H1 (cell line): ENCODE measurements at regions not wholly inside any gene's neighbourhood (a gene's known extent, or its start where the extent isn't known, plus 50 kb on each side); places are given as distances from the start of the nearest gene placed in this dataset.

ENCODE experiments used
- CTCF ChIA-PET: fragments of 300-600 bp; sonication (Branson Sonifier 250); formaldehyde crosslinking; loops from one replicate; lab custom pipeline; 2021; ENCODE audit not compliant: partially characterized antibody; lab: Charles Lee
- POLR2A ChIA-PET: fragments of 300-600 bp; sonication (Branson Sonifier 250); formaldehyde crosslinking; loops from one replicate; lab custom pipeline; 2021; ENCODE audit warnings: inconsistent platforms; ENCODE audit not compliant: partially characterized antibody; lab: Charles Lee
- DNase-seq, 2 experiments: peaks; one replicate each; pipeline versions ENCODE4 v3.0.0 to v3.0.0-alpha.2; 2010 to 2022; ENCODE audit warnings: low spot score in 2 of 2, low read depth in 1 of 2, mixed read lengths in 1 of 2
- FAIRE-seq: peaks from 2 replicates; lab custom pipeline; 2011; peaks lifted over from hg19 to GRCh38; lab: Jason Lieb, UNC
- H2AFZ ChIP-seq: 2 replicates; pipeline ENCODE4 v1.8.1; 2012; ENCODE audit warnings: low read length, inconsistent platforms
- H2AK5ac ChIP-seq: 2 replicates; pipeline ENCODE4 v1.6.1; 2013; ENCODE audit warnings: low read depth, low read length
- H2BK120ac ChIP-seq: replicated peaks from 2 replicates; pipeline ENCODE3; 2013; ENCODE audit warnings: low read depth, low read length, inconsistent platforms
- H2BK12ac ChIP-seq: 2 replicates; pipeline ENCODE4 v1.6.1; 2013; ENCODE audit warnings: low read depth, low read length
- H2BK15ac ChIP-seq: 2 replicates; pipeline ENCODE4 v1.6.1; 2013; ENCODE audit warnings: low read length
- H2BK20ac ChIP-seq: 2 replicates; pipeline ENCODE4 v1.6.1; 2013; ENCODE audit warnings: low read length
- H2BK5ac ChIP-seq: 2 replicates; pipeline ENCODE4 v1.6.1; 2013; ENCODE audit warnings: low read depth, low read length
- H3K14ac ChIP-seq: 2 replicates; pipeline ENCODE4 v1.6.1; 2013; ENCODE audit warnings: inconsistent platforms; ENCODE audit not compliant: insufficient read length
- H3K18ac ChIP-seq: 2 replicates; pipeline ENCODE4 v1.6.1; 2013; ENCODE audit warnings: low read length; ENCODE audit errors: extremely low read depth
- H3K23ac ChIP-seq: 2 replicates; pipeline ENCODE4 v1.6.1; 2013; ENCODE audit warnings: inconsistent platforms; ENCODE audit not compliant: insufficient read length
- H3K23me2 ChIP-seq: 2 replicates; pipeline ENCODE4 v1.6.1; 2013; ENCODE audit warnings: low read depth, low read length
- H3K27ac ChIP-seq: 2 replicates; pipeline ENCODE4 v1.6.1; 2011; ENCODE audit warnings: low read depth, low read length, inconsistent platforms
- H3K27me3 ChIP-seq, 4 experiments: replicated peaks in 1 of 4; 1 replicate in 1 of 4; 2 replicates in 3 of 4; pipeline versions ENCODE4 v1.6.1 to v1.8.1; 2011 to 2013; ENCODE audit warnings: low read length in 3 of 4, mild to moderate bottlenecking in 3 of 4, inconsistent platforms in 2 of 4, mixed read lengths in 2 of 4, moderate library complexity in 1 of 4; ENCODE audit not compliant: control insufficient read depth in 3 of 4, insufficient read depth in 3 of 4; ENCODE audit errors: extremely low read depth in 1 of 4
- H3K36me3 ChIP-seq, 4 experiments: 2 replicates each; pipeline versions ENCODE4 v1.6.1 to v1.8.1; 2011 to 2013; ENCODE audit warnings: mild to moderate bottlenecking in 4 of 4, low read length in 3 of 4, moderate library complexity in 2 of 4, control low read depth in 1 of 4, inconsistent platforms in 1 of 4; ENCODE audit not compliant: insufficient read depth in 4 of 4, control insufficient read depth in 2 of 4
- H3K4ac ChIP-seq: replicated peaks from 2 replicates; pipeline ENCODE3; 2013; ENCODE audit warnings: low read length, low read depth, mixed read lengths, inconsistent platforms; ENCODE audit not compliant: insufficient read length
- H3K4me1 ChIP-seq, 4 experiments: replicated peaks in 1 of 4; 1 replicate in 1 of 4; 2 replicates in 3 of 4; pipeline versions ENCODE4 v1.6.1 to v1.8.1; 2011 to 2013; ENCODE audit warnings: low read length in 3 of 4, inconsistent platforms in 2 of 4, mixed read lengths in 1 of 4; ENCODE audit not compliant: insufficient read depth in 4 of 4, control insufficient read depth in 3 of 4
- H3K4me2 ChIP-seq, 2 experiments: 2 replicates each; pipeline versions ENCODE4 v1.6.1 to v1.8.1; 2011 to 2013; ENCODE audit warnings: low read depth in 2 of 2, low read length in 2 of 2, control low read depth in 1 of 2, inconsistent platforms in 1 of 2, mild to moderate bottlenecking in 1 of 2; ENCODE audit not compliant: insufficient read depth in 1 of 2
- H3K4me3 ChIP-seq, 4 experiments: fragments of 200-600, 300-600 bp in 1 of 4; sonication (generic), shearing (Covaris generic), sonication (Bioruptor Twin) in 1 of 4; 2 replicates each; pipeline versions ENCODE4 v1.5.1 to v1.8.1; 2011 to 2016; ENCODE audit warnings: low read length in 4 of 4, low read depth in 3 of 4, control low read depth in 2 of 4, inconsistent platforms in 2 of 4, mild to moderate bottlenecking in 2 of 4, mixed read lengths in 1 of 4, moderate library complexity in 1 of 4; ENCODE audit not compliant: insufficient read depth in 2 of 4; ENCODE audit errors: extremely low read depth in 1 of 4
- H3K56ac ChIP-seq: replicated peaks from 2 replicates; pipeline ENCODE3; 2013; ENCODE audit warnings: low read depth, mild to moderate bottlenecking, mixed read lengths, low read length, inconsistent platforms; ENCODE audit not compliant: insufficient read length
- H3K79me1 ChIP-seq: 2 replicates; pipeline ENCODE4 v1.6.1; 2013; ENCODE audit warnings: low read depth, low read length, control low read depth
- H3K79me2 ChIP-seq, 2 experiments: 2 replicates each; pipeline versions ENCODE4 v1.6.1 to v1.8.1; 2012 to 2013; ENCODE audit warnings: low read length in 2 of 2, mild to moderate bottlenecking in 2 of 2, inconsistent platforms in 1 of 2; ENCODE audit not compliant: insufficient read depth in 2 of 2, control insufficient read depth in 1 of 2
- H3K9ac ChIP-seq, 4 experiments: replicated peaks in 1 of 4; 1 replicate in 1 of 4; 2 replicates in 3 of 4; pipeline versions ENCODE4 v1.6.1 to v1.8.1; 2011 to 2013; ENCODE audit warnings: low read depth in 3 of 4, low read length in 3 of 4, control low read depth in 2 of 4, mild to moderate bottlenecking in 2 of 4, moderate library complexity in 2 of 4, inconsistent platforms in 1 of 4; ENCODE audit errors: extremely low read depth in 1 of 4
- H3K9me3 ChIP-seq, 2 experiments: 2 replicates each; pipeline versions ENCODE4 v1.6.1 to v1.8.1; 2012 to 2013; ENCODE audit warnings: mild to moderate bottlenecking in 2 of 2, moderate library complexity in 2 of 2, control low read depth in 1 of 2, inconsistent platforms in 1 of 2, low read depth in 1 of 2, low read length in 1 of 2, mixed read lengths in 1 of 2; ENCODE audit not compliant: insufficient read depth in 2 of 2
- H4K20me1 ChIP-seq, 2 experiments: replicated peaks in 1 of 2; 2 replicates each; pipeline versions ENCODE3 to v1.8.1; 2011 to 2013; ENCODE audit warnings: inconsistent platforms in 2 of 2, low read length in 2 of 2, mild to moderate bottlenecking in 1 of 2; ENCODE audit not compliant: insufficient read depth in 2 of 2, control insufficient read depth in 1 of 2
- H4K5ac ChIP-seq: 2 replicates; pipeline ENCODE4 v1.6.1; 2013; ENCODE audit warnings: low read length, low read depth, mixed read lengths, inconsistent platforms; ENCODE audit not compliant: insufficient read length
- H4K8ac ChIP-seq: 2 replicates; pipeline ENCODE4 v1.8.0; 2013; ENCODE audit warnings: mild to moderate bottlenecking, moderate library complexity, low read length, inconsistent platforms; ENCODE audit not compliant: insufficient read depth; ENCODE audit errors: extremely low read depth
- H4K91ac ChIP-seq: replicated peaks from 2 replicates; pipeline ENCODE3; 2013; ENCODE audit warnings: low read length, mixed read lengths, inconsistent platforms; ENCODE audit not compliant: insufficient read length
- WGBS, 2 experiments: shearing (Covaris generic) in 1 of 2; methylation state at CpG; one replicate each; pipeline versions ENCODE4 v1.1.6 to v1.1.7; 2013 to 2015; ENCODE audit warnings: low lambda C conversion rate in 2 of 2, mixed read lengths in 2 of 2, inconsistent platforms in 1 of 2, low coverage in 1 of 2, missing lambda C conversion rate in 1 of 2; ENCODE audit not compliant: insufficient replicate concordance in 2 of 2, insufficient coverage in 1 of 2, insufficient read length in 1 of 2; ENCODE audit errors: extremely low coverage in 1 of 2, missing lambda C conversion rate in 1 of 2; 5-methylcytosine and 5-hydroxymethylcytosine counted together

DNA sequence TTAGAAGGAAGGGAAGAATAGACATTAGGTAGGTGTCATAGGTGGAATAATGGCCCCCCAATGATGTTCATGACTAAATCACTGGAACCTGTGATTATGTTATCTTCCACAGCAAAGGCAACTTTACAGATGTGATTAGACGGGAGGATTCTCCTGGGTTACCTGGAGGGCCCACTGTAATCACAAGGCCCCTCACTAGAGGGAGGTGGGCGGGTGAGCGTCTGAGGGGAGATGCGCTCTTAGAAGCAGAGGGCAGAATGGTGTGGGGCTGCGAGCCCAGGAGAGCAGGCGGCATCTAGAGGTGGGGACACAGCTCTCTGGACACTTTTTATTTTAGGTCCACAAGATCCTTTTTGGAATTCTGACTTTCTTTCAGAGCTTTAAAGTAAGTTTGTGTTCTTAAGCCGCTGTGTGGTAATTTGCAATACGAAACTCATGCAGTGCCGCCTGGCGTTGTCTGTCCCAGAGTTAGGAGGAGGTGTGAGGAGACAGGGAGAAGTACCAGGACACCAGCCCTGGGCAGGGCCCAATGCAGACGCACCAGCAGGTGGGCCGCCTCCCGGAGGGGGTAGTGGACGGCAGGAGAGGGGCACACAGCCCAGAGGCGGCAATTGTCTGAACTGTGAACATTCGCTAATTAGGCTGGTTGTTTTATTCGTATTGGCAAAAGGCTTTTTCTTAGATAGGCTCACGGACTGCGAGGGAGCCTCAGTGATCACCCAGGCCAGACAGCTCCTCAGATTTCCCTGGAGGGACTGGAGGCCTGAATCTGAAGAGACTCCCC, 51.1 kb upstream of the FANCC start:
- no peak overlapping the region for H3K4me3 ChIP-seq
- no peak overlapping the region for H3K23ac ChIP-seq
- no peak overlapping the region for H3K27ac ChIP-seq
- H4K20me1 ChIP-seq: no peaks in the 10 kb centered on the region
- H3K56ac ChIP-seq: no peak overlapping the region
- H2BK5ac ChIP-seq: no peak overlapping the region
- no peak overlapping the region for H2BK12ac ChIP-seq
- H3K18ac ChIP-seq: no peak overlapping the region
- no peaks in the 10 kb centered on the region for H3K27me3 ChIP-seq
- 92% methylated on average over 19 of the region's 19 CpGs; no CpG with 5 or more reads in 1 of the 2 experiments for WGBS, 2 experiments
- no peak overlapping the region for H4K91ac ChIP-seq
- H4K5ac ChIP-seq: no peak overlapping the region
- H3K4me2 ChIP-seq: no peak overlapping the region
- ChIA-PET CTCF (interaction anchor here (1.1 kb wide), 1 partner anchor 549 kb away, joined by 3 read pairs; no protein-coding TSS in a partner anchor), POLR2A (no interaction called here)
- H4K8ac ChIP-seq: no peak overlapping the region
- H3K79me1 ChIP-seq: no peaks in the 10 kb centered on the region
- H3K9ac ChIP-seq: no peak overlapping the region
- no peak overlapping the region for H3K14ac ChIP-seq
- no peak overlapping the region for H2BK20ac ChIP-seq
- no peak overlapping the region for H2AK5ac ChIP-seq
- no peak overlapping the region for H2BK120ac ChIP-seq
- no peak overlapping the region for H2AFZ ChIP-seq
- no peak overlapping the region for H3K4ac ChIP-seq
- peaks cover 0 to 2% (median 0%) of the 10 kb centered on the region in 4 experiments; a peak in 1 of 7 replicates for H3K4me1 ChIP-seq
- no peak for FAIRE-seq
- H2BK15ac ChIP-seq: no peak overlapping the region
- no peaks in the 10 kb centered on the region for H3K36me3 ChIP-seq
- no peaks in the 10 kb centered on the region for H3K79me2 ChIP-seq
- DNase-seq: peak in 1 of 2 experiments; percentile 42
- no peaks in the 10 kb centered on the region for H3K23me2 ChIP-seq
- no peaks in the 10 kb centered on the region; a peak in 1 of 4 replicates for H3K9me3 ChIP-seq
